DOHH2 (cell line): ENCODE measurements at regions not wholly inside any gene's neighbourhood (a gene's known extent, or its start where the extent isn't known, plus 50 kb on each side); places are given as distances from the start of the nearest gene placed in this dataset.

Experiments used
- EZH2phosphoT487 ChIP-seq: fragments of 200-600 bp; sonication (generic); IDR thresholded peaks from 2 replicates; pipeline ENCODE4 v1.6.1; 2017; ENCODE audit warnings: borderline replicate concordance, mild to moderate bottlenecking, antibody characterized with exemption, low read length, moderate library complexity, mixed read lengths
- TF ChIP-seq, protein P1 (sequence below): fragments of 200-600 bp; sonication (generic); IDR thresholded peaks from one replicate; pipeline ENCODE4 v1.5.1; 2014; ENCODE audit warnings: antibody characterized with exemption, mild to moderate bottlenecking, low read depth, low read length; ENCODE audit not compliant: poor library complexity, severe bottlenecking

DNA sequence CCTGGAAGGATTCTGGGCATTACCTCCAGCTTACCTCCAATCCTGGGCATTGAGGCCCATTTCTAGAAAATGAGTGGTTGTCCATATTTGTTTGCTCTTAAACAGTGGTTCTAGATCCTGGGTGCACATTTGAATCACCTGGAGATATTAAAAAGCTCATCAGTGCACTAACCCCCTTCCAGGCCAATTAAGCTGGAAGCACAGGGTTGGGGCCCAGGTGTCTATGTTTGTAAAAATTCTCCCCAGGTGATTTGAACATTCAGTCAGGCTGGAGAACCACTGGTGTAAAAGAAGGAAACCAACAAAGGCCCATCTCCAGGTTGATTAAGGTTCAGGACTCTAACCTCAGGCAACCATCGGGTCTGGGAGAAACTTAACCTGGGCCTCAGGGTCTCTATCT lies 102.6 kb upstream of the NANOS1 start:
- TF ChIP-seq, protein P1, sequence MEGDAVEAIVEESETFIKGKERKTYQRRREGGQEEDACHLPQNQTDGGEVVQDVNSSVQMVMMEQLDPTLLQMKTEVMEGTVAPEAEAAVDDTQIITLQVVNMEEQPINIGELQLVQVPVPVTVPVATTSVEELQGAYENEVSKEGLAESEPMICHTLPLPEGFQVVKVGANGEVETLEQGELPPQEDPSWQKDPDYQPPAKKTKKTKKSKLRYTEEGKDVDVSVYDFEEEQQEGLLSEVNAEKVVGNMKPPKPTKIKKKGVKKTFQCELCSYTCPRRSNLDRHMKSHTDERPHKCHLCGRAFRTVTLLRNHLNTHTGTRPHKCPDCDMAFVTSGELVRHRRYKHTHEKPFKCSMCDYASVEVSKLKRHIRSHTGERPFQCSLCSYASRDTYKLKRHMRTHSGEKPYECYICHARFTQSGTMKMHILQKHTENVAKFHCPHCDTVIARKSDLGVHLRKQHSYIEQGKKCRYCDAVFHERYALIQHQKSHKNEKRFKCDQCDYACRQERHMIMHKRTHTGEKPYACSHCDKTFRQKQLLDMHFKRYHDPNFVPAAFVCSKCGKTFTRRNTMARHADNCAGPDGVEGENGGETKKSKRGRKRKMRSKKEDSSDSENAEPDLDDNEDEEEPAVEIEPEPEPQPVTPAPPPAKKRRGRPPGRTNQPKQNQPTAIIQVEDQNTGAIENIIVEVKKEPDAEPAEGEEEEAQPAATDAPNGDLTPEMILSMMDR: no peak
- no peak for TF ChIP-seq EZH2phosphoT487
